HG03442 (cell line): ENCODE measurements at regions not wholly inside any gene's neighbourhood (a gene's known extent, or its start where the extent isn't known, plus 50 kb on each side); places are given as distances from the start of the nearest gene placed in this dataset.
A peak's percentile ranks its signal among the peaks of the same experiment; 100 is the strongest.

Source experiments
- ATAC-seq: cut with Tn5 transposase; IDR thresholded peaks from one replicate; pipeline ENCODE4 v1.9.1; 2021; ENCODE audit warnings: mild to moderate bottlenecking, moderate library complexity; ENCODE audit not compliant: unreplicated experiment

DNA sequence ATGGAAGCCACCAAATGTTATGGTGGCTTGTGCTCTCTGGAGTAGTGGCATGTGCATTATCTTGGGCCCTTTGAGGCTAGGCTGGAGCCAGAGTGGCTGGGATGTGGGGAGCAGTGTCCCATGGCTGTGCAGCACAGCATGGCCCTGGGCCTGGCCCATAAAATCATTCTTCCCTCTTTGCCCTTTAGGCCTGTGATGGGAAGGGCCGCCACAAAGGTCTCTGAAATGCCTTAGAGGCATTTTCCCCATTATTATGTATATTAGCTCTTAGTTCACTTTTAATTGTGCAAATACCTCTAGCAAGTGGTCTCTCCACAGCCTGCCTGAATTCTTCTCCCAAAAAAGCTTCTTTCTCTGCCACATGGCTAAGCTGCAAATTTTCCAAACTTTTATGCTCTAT is 297.3 kb upstream of the IRAK1BP1 start:
- no peak for ATAC-seq

DNA sequence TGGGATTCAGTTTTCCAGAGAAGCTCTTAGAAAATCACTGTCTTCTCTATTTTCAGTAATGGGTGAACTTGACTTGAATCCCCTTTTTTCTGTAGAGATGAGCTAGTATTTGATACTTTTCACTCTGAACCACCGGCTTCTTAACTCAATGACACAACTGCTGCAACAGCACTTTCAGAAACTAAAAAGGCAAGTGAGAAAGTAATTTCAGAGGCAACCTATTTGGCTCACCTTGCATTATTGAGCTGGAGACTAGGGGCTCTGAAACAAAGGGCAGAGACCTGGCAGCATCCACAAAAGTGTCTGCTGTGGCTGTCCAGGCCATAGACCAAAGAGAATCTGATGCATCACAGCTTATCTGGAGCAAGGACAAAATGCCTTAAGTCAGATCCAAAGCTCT is 289.8 kb upstream of the IRAK1BP1 start:
- ATAC-seq = no peak

DNA sequence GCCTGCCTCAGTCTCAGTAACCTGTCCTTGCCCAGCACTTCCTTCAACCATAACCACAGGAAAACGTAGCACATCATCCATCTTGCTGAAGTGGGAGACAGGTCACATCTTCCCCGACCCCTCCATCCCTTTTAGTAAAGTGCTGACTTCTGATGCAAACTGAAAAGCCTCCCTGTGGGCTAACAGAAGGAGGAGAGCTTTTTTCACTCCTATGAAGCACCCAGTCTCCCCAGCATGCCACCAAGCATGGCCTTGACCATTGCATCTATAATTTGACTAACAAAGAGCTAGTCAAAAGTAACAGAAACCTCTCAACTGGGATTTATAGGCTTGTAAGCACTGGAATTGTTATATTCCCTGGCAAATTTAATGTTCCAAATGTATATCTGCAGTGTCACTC is 288.9 kb upstream of the IRAK1BP1 start:
- ATAC-seq = no peak

DNA sequence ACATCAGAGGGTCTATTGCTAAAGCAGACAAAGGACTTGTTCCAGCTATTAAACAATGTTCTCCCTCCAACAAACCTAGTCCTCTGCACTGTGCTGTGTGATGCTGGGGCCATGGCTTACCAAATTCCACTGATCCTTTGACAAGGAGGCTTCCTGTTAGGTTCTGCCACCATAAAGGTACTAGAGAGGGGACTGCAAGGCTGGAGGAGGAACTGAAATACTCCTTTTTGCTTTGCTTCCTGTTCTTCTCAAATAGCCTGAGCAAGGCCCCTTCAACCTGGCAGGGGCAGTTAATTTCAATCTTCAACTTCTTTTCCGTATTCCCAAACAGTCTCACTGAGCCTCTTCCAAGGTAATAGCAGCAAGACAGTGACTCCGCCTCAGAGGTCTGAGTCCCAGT is 286.4 kb upstream of the IRAK1BP1 start:
- peak; percentile 74 for ATAC-seq

DNA sequence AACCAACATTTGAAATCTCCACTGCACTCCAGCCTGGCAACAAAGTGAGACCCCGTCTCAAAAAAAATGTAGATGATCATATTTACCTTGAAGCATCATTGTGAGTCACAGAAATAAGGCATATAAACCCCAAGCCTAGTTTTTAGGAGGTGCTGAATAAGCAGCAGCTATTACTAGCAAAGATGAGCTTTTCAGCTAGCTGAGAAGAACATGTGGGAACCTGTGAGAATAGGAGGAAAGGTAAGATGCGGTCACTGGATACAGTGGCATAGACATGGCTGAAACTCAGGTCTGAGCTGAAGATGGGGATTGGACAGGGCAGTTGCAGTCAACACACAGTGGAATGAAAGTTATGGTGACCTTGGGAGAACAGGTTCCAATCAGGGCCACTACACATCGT is 284.3 kb upstream of the IRAK1BP1 start:
- no peak for ATAC-seq

DNA sequence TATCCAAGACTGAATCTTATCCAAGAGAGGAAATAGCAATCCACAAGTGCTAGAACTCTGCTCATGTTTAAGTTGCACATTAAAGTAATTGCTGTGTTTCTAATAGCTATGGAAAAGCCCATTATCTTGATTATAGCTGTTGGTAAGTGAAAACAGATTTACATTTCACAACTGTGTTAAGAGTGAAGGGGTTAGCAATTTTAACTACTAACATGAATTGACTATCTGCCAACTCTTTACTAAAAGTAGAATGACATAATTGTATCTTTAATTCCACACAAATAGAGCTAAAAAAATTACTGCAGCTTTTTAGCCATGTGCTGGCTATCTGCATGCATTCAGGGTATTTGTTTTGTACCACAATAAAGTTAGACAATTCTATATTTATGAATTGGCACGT is 277.9 kb upstream of the IRAK1BP1 start:
- no peak for ATAC-seq

DNA sequence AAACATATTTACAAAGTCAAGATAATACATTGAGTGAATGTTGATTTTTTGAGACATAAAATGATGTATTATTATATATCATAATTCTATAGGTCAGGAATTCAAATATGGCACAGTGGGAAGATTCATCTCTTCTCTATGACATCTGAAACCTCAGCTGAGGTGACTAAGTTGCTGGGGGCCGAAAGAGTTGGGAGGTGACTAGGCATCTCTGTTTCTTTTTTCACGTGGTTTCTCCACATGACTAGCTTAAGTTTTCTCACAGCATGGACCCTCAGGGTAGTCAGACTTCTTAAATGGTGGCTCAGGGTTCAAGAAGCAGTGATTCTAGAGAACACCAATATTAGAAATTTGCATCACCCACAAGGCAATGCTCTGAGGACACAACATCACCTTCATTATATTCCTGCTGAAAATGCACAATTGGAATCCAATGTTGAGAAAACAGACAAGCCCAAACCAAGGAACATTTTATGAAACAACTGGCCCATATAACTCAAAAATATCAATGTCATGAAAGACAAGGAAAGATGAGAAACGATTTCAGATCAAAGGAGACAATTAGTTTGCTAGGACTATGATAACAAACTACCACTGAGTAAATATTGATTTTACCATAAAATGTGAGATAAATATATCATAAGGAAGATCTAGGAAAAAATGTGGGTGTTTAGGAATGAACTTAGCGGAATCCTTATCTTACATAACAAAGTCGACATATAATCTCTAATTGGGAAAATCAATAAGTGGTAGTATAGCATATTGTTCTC is 273.3 kb upstream of the IRAK1BP1 start:
- ATAC-seq = no peak

DNA sequence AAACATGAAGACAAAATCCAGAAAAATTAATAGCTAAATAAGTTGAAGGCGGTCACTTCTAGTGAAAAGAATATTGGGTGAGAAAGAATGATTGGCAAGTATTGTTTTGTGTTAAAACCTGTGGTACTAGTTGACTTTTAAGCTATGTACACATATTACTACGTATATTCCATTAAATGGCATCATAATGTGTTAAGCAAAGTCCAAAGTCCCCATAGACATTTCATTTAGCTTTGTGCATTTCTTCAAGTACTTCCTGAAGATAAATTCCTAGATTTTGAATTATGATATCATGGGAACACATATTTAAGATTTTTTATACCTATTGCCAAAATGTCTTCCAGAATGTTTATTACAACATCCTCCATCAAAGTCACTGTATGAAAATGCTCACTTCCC is 272.7 kb upstream of the IRAK1BP1 start:
- no peak for ATAC-seq

DNA sequence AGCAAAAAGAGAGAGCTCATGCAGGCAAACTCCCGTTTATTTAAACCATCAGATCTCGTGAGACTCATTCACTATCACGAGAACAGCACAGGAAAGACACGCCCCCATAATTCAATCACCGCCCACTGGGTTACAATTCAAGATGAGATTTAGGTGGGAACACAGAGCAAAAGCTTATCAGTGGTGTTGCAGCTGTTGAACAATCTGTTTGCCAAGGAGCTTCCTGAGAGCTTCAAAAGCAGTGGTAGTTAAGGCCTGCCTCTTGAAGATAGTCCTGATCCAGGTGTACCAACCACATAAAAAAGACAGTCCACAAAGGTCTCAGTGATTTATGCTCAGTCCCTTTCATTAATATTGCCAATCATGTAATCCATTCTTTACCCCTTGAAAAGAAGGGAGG is 269.4 kb upstream of the IRAK1BP1 start:
- no peak for ATAC-seq

DNA sequence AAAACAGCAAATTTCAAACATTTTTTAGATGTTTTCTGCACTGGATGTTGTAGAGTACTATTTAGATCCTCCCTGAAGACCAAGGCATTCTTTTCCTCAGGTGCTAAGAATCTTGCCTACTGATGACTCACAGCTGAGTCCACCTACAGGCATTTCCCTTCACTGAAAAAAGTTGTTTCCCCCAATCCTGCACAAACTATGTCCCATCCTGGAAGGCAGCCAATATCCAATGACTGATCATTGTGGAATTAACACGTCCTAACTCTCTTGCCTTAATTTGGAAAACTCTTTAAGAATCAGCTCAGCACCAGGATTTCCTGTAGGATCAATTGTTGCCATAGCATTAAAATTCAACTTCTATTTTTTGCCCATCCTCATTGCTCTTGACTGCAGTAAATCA is 268.4 kb upstream of the IRAK1BP1 start:
- no peak for ATAC-seq

DNA sequence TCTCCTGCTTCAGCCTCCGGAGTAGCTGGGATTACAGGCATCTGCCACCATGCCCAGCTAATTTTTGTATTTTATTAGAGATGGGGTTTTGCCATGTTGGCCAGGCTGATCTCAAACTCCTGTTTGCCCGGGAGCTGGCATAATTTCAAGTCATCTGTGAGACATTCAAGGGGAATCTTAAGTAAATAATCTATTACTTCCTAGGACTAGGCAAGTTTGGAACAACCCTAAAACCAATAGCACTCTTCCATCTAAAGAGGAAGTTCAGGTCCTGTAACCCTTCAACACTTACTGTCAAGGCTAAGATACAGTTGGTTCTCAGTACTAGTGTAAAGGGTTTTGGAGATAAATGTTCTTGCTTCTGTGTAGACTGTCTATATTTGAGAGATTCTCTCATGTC is 267.8 kb upstream of the IRAK1BP1 start:
- ATAC-seq = no peak

DNA sequence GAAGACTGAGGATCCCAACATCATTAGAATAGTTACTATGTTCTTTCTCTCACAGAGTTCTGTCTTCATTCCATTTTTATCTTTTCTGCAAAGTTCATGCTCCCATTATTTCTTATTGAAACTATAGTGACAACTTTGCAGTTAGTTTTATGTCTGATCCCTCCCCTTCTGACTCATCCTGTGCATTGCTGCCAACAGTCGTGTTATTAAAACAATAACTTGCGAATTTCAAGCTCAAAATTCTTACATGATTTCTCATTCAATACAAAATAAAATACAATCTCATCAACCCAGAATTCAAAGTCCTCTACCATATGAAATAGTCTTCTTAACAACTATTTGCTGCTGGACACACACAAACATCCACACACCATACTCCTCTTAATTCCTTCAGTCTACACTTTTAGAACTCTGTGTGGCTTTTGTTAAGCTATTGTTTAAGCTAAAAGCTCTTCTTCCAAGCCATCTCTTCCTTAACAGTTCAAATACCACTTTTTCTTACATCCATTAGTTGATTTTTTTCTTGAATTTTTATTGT is 261.4 kb upstream of the IRAK1BP1 start:
- no peak for ATAC-seq

DNA sequence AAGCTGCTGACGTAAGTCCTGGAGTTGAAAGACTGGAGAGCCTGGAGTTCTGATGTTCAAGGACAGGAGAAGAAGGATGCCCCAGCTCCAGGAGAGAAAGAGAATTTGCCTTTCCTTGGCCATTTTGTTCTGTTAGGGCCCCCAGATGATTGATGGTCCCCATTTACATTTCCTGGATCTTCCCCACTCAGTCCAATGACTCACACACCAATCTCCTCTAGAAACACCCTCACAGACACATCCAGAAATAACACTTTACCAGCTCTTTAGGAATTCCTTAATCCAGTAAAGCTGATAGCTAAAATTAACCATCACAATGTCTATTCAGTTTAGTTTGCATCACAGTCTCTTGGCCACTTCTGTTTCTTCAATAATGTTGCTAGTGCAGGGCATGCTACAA is 260.2 kb upstream of the IRAK1BP1 start:
- ATAC-seq = no peak

DNA sequence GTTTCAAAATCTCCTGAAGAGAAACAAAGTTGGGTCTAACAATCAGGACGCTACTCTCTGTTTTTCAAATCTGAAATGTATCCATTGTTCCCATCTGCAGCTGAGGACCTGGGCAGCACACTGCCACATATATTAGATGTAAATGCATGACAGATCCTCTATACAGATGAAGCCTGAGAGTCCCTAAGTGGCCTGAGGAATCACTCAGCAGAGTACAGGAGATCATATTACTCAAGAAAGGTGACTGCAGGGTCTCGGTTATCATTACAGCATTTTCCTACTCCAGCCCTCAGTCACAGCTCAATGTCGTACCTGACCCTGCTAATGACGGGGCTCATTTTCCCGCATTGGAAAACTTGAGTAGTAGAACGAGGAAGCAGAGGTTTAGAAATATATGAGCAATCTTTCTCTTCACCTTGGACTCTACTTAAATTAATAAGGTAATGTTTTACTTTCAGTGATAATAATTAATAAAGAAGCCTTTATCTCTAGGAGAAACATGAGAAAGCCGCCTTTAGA is 256.2 kb upstream of the IRAK1BP1 start:
- ATAC-seq = no peak

DNA sequence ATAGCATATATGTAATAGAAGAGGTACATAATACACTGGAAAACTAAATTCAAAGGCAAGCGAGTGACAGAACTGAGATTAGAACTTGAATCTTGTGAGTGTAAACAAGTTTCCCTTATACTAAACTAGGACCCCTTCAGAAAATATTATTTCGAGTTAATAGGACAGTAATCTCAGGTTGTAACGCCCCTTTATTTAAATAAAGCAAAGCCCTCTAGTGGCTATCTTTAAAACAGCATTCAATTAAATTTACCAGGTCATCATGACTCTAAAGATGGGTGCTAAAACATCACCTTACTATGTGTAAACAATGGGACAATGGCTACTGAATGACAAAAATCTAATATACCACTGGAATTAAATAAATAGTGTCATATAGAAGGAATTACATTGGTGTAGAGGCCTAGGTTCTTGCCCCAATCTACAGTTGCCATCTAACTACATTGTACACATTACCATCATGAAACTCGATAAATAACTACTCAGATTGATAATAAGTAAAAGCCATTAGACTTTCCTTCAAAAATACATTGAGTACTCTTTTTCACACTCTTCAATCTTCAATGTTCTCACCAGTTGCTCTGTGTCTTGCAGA is 255.4 kb upstream of the IRAK1BP1 start:
- no peak for ATAC-seq

DNA sequence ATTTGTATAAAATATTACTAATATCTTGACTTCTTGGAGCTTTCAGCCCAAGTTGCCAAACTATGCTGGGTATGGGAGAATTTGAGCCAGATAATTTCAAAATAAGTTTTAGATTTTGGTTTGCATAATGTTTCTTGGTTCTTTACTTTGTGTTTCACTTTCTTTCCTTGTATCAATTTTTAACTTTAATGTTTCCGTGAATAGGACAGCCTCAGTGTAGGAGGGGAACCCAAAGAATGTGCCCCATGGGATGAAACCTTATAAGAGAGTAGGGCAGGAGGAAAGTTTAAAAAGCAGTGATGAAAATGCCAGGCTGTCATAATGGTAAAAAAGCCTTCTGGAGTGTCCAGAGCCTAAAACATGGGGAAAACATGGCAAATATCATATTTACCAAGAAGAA is 252.4 kb upstream of the IRAK1BP1 start:
- peak; percentile 41 for ATAC-seq

DNA sequence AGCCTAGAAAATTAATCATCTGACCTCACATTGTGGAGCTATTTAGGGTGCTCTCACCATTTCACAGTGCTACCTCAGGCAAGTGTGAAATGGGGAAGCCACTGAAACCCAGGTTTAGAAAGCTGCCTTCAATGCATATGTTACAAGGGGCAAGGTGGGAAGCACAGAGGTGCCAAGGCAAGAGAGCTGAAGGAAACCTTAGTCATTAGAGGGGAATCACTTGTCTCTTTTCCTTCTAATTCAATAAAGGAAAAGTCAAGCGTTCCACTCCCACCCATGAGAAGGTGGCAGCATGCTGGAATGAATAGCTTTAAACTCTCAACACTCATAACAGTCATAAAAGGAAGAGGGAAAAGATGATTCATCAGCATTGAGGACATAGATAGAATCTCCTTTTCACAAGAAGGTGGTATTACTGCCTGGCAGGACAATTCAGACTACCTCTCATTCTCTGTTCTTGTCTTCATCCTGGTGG is 251.9 kb upstream of the IRAK1BP1 start:
- peak; percentile 82 for ATAC-seq

DNA sequence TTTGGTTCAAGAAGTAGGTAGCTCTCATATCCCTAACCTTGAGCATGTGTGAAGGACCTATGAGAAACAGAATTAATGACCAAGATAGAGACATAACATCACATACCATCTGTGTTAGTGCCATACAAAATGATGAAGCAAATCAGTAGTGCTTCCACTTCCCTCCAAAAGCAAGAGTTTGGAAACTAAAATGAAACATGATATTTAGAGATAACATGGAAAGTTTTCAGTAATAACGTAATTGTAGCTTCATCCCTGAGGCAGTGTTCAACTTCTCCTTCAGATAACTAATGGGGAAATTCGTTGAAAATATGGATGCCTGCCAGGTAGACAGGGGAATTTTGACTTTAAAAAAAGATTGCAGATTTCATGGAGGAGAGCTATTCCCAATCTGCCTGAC is 248.4 kb upstream of the IRAK1BP1 start:
- ATAC-seq = no peak

DNA sequence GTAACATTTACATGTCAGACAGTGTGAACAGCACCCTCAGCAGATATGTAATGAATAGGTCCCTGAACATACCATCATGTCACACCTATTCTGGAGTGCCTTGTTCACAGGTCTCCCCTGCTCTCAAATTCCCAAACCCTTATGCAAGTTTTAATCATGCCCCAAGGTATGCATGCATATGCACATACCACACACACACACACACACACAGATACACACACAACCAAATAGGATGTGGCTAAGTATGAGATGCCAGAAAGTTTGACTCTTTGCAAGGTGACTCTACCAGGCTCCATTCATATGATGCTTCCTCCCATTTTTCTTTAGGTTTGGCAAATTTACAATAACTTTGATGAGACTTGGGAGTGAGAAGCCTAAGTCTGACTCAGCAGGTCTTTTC is 243.8 kb upstream of the IRAK1BP1 start:
- no peak for ATAC-seq

DNA sequence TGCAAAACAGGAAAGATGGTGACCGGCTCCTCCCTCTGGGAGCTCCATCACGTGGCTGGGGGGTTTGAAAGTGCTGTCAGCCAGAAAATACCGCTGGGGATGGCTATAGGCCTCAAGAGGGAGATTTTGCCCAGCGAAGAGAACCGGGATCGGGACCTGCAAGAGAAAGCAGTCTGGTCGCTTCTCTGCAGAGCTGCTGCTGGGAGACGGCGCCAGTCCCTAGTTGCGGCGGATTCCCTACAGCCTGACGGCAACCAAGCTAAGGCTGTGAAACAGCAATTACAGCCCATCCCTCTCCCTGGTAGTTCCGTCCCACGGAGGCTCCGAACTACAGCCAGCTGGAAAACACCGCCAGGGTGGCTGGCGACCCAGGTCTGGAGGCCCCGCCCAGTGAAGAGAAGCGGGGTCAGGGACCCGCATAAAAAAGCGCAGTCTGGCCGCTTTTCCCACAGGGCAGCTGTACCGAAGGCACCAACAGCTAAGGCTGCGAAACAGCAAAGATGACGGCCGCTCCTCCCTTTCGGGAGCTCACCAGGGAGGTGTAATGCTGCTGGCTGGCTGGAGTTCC is 238.1 kb upstream of the IRAK1BP1 start:
- no peak for ATAC-seq

DNA sequence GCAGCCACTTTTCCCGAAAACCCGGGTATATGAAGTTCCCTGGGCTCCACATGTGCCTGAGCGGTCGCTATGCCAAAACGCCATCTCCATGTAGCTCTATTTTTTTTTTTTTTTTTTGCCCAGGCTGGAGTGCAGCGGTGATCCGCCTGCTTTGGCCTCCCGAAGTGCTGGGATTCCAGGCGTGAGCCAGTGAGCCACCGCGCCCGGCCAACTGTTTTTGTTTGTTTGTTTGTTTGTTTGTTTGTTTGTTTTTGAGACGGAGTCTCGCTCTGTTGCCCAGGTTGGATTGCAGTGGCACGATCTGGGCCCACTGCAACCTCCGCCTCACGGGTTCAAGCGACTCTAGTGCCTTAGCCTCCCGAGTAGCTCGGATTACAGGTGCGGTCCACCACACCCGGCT is 237.5 kb upstream of the IRAK1BP1 start:
- ATAC-seq = no peak

DNA sequence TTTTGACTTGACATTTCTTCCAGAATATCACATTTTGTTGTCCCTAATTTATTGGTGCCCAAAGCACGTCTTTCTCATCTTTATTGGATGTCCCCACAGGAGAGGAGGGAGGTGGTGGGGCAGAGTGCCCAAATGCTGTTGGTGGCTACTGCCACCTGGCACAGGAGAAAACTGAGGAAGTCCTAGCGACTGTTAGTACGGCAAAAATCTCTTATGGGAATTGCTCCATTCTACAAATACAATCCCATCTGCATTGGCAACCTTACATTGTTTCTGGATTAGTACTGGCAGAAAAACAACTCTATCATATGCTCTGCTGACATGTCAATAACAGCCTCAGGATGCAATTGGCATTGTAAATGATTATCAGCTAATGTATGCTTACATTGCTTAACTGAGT is 235.4 kb upstream of the IRAK1BP1 start:
- no peak for ATAC-seq
